Activated naive CD4-positive, alpha-beta T cell treated with anti-CD3 and anti-CD28 coated beads, Interleukin-2, amount 10 ng/mL, durations not matched to agents 7 days and 5 days (primary cell): ENCODE measurements at regions not wholly inside any gene's neighbourhood (a gene's known extent, or its start where the extent isn't known, plus 50 kb on each side); places are given as distances from the start of the nearest gene placed in this dataset.
"Not testable (repeated sequence)": the region's sequence is repeated elsewhere in the genome, so short reads cannot be mapped to it uniquely, and the experiment has no call there.

Source experiments
- CTCF ChIA-PET: fragments of 350-600 bp; sonication (Branson Sonifier 250); formaldehyde crosslinking; loops from one replicate; lab custom pipeline; 2021; ENCODE audit warnings: antibody characterized with exemption; lab: Charles Lee
- DNase-seq: peaks from one replicate; pipeline ENCODE4 v3.0.0-alpha.2; 2020
- H3K27ac Mint-ChIP-seq: one replicate; pipeline ENCODE4 v1.8.0; 2021; ENCODE audit warnings: mild to moderate bottlenecking, moderate library complexity, mixed read lengths
- H3K27me3 Mint-ChIP-seq: one replicate; pipeline ENCODE4 v1.8.0; 2021; ENCODE audit warnings: mild to moderate bottlenecking, mixed read lengths
- H3K36me3 Mint-ChIP-seq: one replicate; pipeline ENCODE4 v1.8.0; 2021; ENCODE audit warnings: mixed read lengths
- H3K4me1 Mint-ChIP-seq: one replicate; pipeline ENCODE4 v1.8.0; 2021; ENCODE audit warnings: mixed read lengths
- H3K4me3 Mint-ChIP-seq: one replicate; pipeline ENCODE4 v1.8.0; 2021; ENCODE audit warnings: mild to moderate bottlenecking, moderate library complexity, mixed read lengths
- H3K9me3 Mint-ChIP-seq: one replicate; pipeline ENCODE4 v1.8.0; 2021; ENCODE audit warnings: mixed read lengths

DNA sequence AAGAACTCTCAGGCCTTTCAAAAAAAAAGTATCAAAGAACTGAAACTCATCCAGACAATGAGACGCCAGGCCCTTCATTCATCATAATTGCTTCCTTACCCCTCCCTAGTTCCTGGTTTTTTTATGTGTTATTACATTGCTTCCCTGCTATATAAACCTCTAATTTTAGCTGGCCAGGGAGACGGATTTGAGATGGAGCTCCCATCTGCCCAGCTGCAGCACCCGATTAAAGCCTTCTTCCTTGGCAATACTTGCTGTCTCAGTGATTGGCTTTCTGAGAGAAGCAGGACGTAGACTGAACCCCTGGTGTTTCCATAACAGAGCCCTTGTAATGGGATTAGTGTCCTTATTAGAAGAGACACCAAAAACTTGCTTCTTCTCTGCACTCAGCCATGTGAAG lies 62.4 kb downstream of the BARX1 start:
- Mint-ChIP-seq H3K4me3 (no peak overlapping the region), H3K27ac (no peak overlapping the region), H3K36me3 (peaks cover 3% of the 10 kb centered on the region), H3K27me3 (peaks cover 3% of the 10 kb centered on the region), H3K4me1 (peaks cover 8% of the 10 kb centered on the region), H3K9me3 (peaks cover 14% of the 10 kb centered on the region)
- DNase-seq, result no peak
- CTCF ChIA-PET, result no interaction called here

- no peak overlapping the region for H3K4me3 Mint-ChIP-seq
- no peak for DNase-seq
- peak overlapping the region; percentile 21 for H3K27ac Mint-ChIP-seq
- H3K9me3 Mint-ChIP-seq, result peaks cover 14% of the 10 kb centered on the region
- CTCF ChIA-PET, result no interaction called here
- peaks cover 7% of the 10 kb centered on the region for H3K27me3 Mint-ChIP-seq
- H3K36me3 Mint-ChIP-seq, result no peaks in the 10 kb centered on the region
- no peaks in the 10 kb centered on the region for H3K4me1 Mint-ChIP-seq
These were observed 63.4 kb downstream of the BARX1 start for GRCh38 chr9:93891549-93892310.

- Mint-ChIP-seq H3K36me3 (no peaks in the 10 kb centered on the region), H3K9me3 (peaks cover 14% of the 10 kb centered on the region), H3K27me3 (peaks cover 9% of the 10 kb centered on the region)
These were observed 64.1 kb downstream of the BARX1 start for GRCh38 chr9:93891050-93891449.

GRCh38 chr9:93890436-93890935 lies 64.7 kb downstream of the BARX1 start:
- H3K4me3 Mint-ChIP-seq, result no peak overlapping the region
- no peak overlapping the region for H3K27ac Mint-ChIP-seq
- H3K27me3 Mint-ChIP-seq, result peaks cover 9% of the 10 kb centered on the region
- no peak for DNase-seq
- H3K9me3 Mint-ChIP-seq, result peaks cover 14% of the 10 kb centered on the region
- CTCF ChIA-PET, result no interaction called here
- H3K36me3 Mint-ChIP-seq, result no peaks in the 10 kb centered on the region
- no peaks in the 10 kb centered on the region for H3K4me1 Mint-ChIP-seq

More at GRCh38 chr9:93891050-93891449, 64.1 kb downstream of the BARX1 start:
- Mint-ChIP-seq H3K4me1 (no peaks in the 10 kb centered on the region), H3K27ac (no peak overlapping the region), H3K4me3 (no peak overlapping the region)
- DNase-seq, result no peak
- CTCF ChIA-PET, result no interaction called here

DNA sequence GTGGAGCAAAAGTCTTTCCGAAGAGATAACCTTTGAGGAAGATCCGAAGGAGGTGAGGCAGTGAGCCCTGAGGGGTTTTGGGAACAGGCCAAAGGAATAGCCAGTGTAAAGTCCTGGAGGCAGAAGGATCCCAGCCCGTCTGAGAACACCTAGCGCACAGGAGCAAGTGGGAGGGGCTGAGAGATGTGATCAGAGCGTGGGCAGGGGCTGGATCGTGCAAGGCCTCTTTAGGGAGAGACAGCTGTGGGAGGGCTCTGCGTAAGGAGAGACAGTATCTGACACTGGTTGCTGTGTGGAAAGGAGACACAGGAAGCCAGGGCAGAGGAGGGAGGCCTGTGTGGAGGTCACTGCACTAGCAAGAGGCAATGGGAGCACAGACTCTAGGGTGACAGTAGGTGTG lies 68.2 kb downstream of the BARX1 start:
- DNase-seq, result no peak
- H3K27ac Mint-ChIP-seq, result no peak overlapping the region
- H3K36me3 Mint-ChIP-seq, result no peaks in the 10 kb centered on the region

DNA sequence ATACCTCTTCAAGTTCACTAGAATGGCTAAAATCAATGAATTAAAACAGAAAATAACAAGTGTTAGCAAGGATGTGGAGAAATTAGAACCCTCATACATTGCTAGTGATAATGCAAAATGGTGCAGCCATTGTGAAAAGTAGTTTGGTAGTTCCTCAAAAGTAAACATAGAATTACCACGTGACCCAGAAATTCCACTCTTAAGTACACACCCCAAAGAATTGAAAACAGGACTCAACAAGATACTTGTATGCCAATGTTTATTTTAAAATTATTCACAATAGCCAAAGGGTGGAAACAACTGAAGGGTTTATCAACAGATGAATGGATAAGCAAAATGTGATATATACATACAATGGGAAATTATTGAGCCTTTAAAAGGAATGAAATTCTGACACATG lies 70.3 kb downstream of the BARX1 start:
- peaks cover 5% of the 10 kb centered on the region for H3K27me3 Mint-ChIP-seq
- no peak overlapping the region for H3K4me3 Mint-ChIP-seq
- H3K9me3 Mint-ChIP-seq, result no peaks in the 10 kb centered on the region
- DNase-seq, result no peak
- CTCF ChIA-PET, result no interaction called here
- H3K36me3 Mint-ChIP-seq, result no peaks in the 10 kb centered on the region
- H3K4me1 Mint-ChIP-seq, result no peaks in the 10 kb centered on the region
- no peak overlapping the region for H3K27ac Mint-ChIP-seq

More for the DNA sequence above, 68.2 kb downstream of the BARX1 start:
- Mint-ChIP-seq H3K4me3 (no peak overlapping the region), H3K27me3 (peaks cover 9% of the 10 kb centered on the region), H3K4me1 (no peaks in the 10 kb centered on the region), H3K9me3 (peaks cover 2% of the 10 kb centered on the region)
- CTCF ChIA-PET, result no interaction called here

DNA sequence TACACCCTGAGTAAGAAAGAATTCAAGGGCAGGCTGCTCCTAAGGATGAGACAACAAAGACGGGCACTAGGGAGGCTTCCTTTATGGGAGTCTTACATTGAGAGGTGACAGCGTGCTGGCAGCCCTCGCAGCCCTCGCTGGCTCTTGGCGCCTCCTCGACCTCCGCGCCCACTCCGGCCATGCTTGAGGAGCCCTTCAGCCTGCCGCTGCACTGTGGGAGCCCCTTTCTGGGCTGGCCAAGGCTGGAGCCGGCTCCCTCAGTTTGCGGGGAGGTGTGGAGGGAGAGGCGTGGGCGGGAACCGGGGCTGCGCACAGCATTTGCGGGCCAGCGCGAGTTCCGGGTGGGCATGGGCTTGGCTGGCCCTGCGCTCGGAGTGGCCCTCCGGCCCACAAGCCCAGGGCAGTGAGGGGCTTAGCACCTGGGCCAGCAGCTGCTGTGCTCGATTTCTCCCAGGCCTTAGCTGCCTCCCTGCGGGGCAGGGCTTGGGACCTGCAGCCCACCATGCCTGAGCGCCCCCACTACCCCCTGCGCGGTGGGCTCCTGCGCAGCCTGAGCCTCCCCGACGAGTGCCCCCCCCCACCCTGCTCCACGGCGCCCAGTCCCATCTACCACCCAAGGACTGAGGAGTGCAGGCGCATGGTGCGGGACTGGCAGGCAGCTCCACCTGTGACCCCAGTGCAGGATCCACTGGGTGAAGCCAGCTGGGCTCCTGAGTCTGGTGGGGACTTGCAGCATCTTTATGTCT lies 75.3 kb downstream of the BARX1 start:
- CTCF ChIA-PET, H3K9me3 Mint-ChIP-seq, DNase-seq, H3K36me3 Mint-ChIP-seq, H3K27me3 Mint-ChIP-seq, H3K27ac Mint-ChIP-seq, H3K4me1 Mint-ChIP-seq, H3K4me3 Mint-ChIP-seq: not testable (repeated sequence)

GRCh38 chr9:93875330-93875729 lies 79.8 kb downstream of the BARX1 start:
- Mint-ChIP-seq H3K9me3 (peaks cover 24% of the 10 kb centered on the region), H3K4me1 (no peaks in the 10 kb centered on the region), H3K27me3 (peaks cover 13% of the 10 kb centered on the region), H3K36me3 (no peaks in the 10 kb centered on the region), H3K27ac (no peak overlapping the region), H3K4me3 (no peak overlapping the region)
- DNase-seq, result no peak
- CTCF ChIA-PET, result no interaction called here

GRCh38 chr9:93874242-93874641 lies 80.9 kb downstream of the BARX1 start:
- Mint-ChIP-seq H3K4me3 (no peak overlapping the region), H3K27me3 (peaks cover 13% of the 10 kb centered on the region), H3K36me3 (no peaks in the 10 kb centered on the region), H3K27ac (no peak overlapping the region), H3K9me3 (peaks cover 24% of the 10 kb centered on the region), H3K4me1 (no peaks in the 10 kb centered on the region)
- CTCF ChIA-PET, result no interaction called here
- no peak for DNase-seq

GRCh38 chr9:93871286-93871685 lies 83.9 kb downstream of the BARX1 start:
- no peak for DNase-seq
- Mint-ChIP-seq H3K36me3 (no peaks in the 10 kb centered on the region), H3K27ac (no peak overlapping the region), H3K4me3 (no peak overlapping the region), H3K9me3 (peaks cover 24% of the 10 kb centered on the region), H3K4me1 (no peaks in the 10 kb centered on the region), H3K27me3 (peaks cover 20% of the 10 kb centered on the region)
- CTCF ChIA-PET, result no interaction called here

- peaks cover 14% of the 10 kb centered on the region for H3K9me3 Mint-ChIP-seq
- no peak overlapping the region for H3K4me3 Mint-ChIP-seq
- no peaks in the 10 kb centered on the region for H3K4me1 Mint-ChIP-seq
- no peaks in the 10 kb centered on the region for H3K36me3 Mint-ChIP-seq
- H3K27ac Mint-ChIP-seq, result no peak overlapping the region
- peaks cover 25% of the 10 kb centered on the region for H3K27me3 Mint-ChIP-seq
- CTCF ChIA-PET, result no interaction called here
- DNase-seq, result no peak
These were observed 85.3 kb downstream of the BARX1 start for GRCh38 chr9:93869863-93870262.

- H3K36me3 Mint-ChIP-seq, result no peaks in the 10 kb centered on the region
- no peaks in the 10 kb centered on the region for H3K4me1 Mint-ChIP-seq
- CTCF ChIA-PET, result no interaction called here
- H3K27ac Mint-ChIP-seq, result no peak overlapping the region
- peaks cover 10% of the 10 kb centered on the region for H3K9me3 Mint-ChIP-seq
- DNase-seq, result no peak
- H3K4me3 Mint-ChIP-seq, result no peak overlapping the region
- peaks cover 33% of the 10 kb centered on the region for H3K27me3 Mint-ChIP-seq
These were observed 86.1 kb downstream of the BARX1 start for GRCh38 chr9:93869088-93869487.

DNA sequence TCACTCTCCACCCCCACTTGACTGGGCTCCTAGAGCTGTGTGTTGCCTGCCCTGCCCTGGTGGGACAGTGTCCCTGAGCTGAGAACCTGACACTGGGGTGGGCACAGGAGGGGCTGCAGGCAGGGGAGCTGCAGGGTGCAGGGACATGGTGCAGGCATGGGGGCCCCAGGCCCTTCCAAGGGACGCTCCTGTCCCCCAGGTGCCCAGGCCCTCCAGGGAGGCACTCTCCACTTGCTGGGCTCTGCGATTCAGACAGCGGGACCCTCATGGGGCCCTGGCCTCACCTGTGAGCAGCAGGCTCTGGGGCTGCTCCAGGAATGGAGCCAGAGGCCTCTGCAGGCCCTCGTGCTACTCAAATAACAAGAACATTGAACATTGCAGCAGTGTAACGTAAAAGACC lies 89.4 kb downstream of the BARX1 start:
- CTCF ChIA-PET, result no interaction called here
- H3K27me3 Mint-ChIP-seq, result peaks cover 39% of the 10 kb centered on the region
- no peak for DNase-seq
- no peak overlapping the region for H3K4me3 Mint-ChIP-seq
- no peaks in the 10 kb centered on the region for H3K9me3 Mint-ChIP-seq
- no peaks in the 10 kb centered on the region for H3K36me3 Mint-ChIP-seq
- no peak overlapping the region for H3K27ac Mint-ChIP-seq
- no peaks in the 10 kb centered on the region for H3K4me1 Mint-ChIP-seq

- Mint-ChIP-seq H3K4me3 (no peak overlapping the region), H3K36me3 (no peaks in the 10 kb centered on the region), H3K9me3 (no peaks in the 10 kb centered on the region), H3K4me1 (no peaks in the 10 kb centered on the region), H3K27me3 (peaks cover 43% of the 10 kb centered on the region), H3K27ac (no peak overlapping the region)
- DNase-seq, result no peak
- CTCF ChIA-PET, result no interaction called here
These were observed 89.9 kb downstream of the BARX1 start for GRCh38 chr9:93865245-93865644.

- CTCF ChIA-PET, result no interaction called here
- DNase-seq, result no peak
- no peak overlapping the region for H3K4me3 Mint-ChIP-seq
- H3K9me3 Mint-ChIP-seq, result no peaks in the 10 kb centered on the region
- H3K36me3 Mint-ChIP-seq, result no peaks in the 10 kb centered on the region
- H3K4me1 Mint-ChIP-seq, result no peaks in the 10 kb centered on the region
- H3K27ac Mint-ChIP-seq, result no peak overlapping the region
- peaks cover 47% of the 10 kb centered on the region for H3K27me3 Mint-ChIP-seq
These were observed 90.3 kb downstream of the BARX1 start for GRCh38 chr9:93864840-93865239.
